ENCODE measurements at regions not wholly inside any gene's neighbourhood (a gene's known extent, or its start where the extent isn't known, plus 50 kb on each side); places are given as distances from the start of the nearest gene placed in this dataset.

GRCh38 chr21:37971390-37971950 is 55.2 kb upstream of the KCNJ6 start:
- TF ChIP-seq REST (IDR thresholded peaks at IDR 0.05) (no peak), CTCF (IDR thresholded peaks at IDR 0.05; ENCODE audit: low read depth, low read length, missing input control) (no peak), MAX (IDR thresholded peaks at IDR 0.05) (no peak), SP1 (IDR thresholded peaks at IDR 0.05) (no peak), NR2F2 (IDR thresholded peaks at IDR 0.05) (no peak), ATF3 (IDR thresholded peaks at IDR 0.05) (no peak), FOXA2 (IDR thresholded peaks at IDR 0.05) (no peak), JUND (IDR thresholded peaks at IDR 0.05) (no peak), HNF4G (IDR thresholded peaks at IDR 0.05) (no peak), EGR1 (IDR thresholded peaks at IDR 0.05; ENCODE audit: low read depth in 2 of 2) (no peak), TAF1 (conservative IDR thresholded peaks at IDR 0.05) (no peak), HNF4A (conservative IDR thresholded peaks at IDR 0.05) (no peak)
